Anterior cingulate cortex (tissue), 58 donors: ENCODE measurements at regions not wholly inside any gene's neighbourhood (a gene's known extent, or its start where the extent isn't known, plus 50 kb on each side); places are given as distances from the start of the nearest gene placed in this dataset.

Experiments
- DNase-seq, 58 donors: peaks; one replicate each; lab custom pipeline; 2025; lab: John Stamatoyannopoulos, UW

- DNase-seq = no peak
Measured at GRCh38 chr7:50210706-50211115, 93.8 kb upstream of the IKZF1 start.

GRCh38 chr7:50209461-50210135, 94.9 kb upstream of the IKZF1 start:
- DNase-seq = no peak

GRCh38 chr7:50208378-50208982, 96.0 kb upstream of the IKZF1 start:
- no peak for DNase-seq

GRCh38 chr7:50207686-50208255, 96.7 kb upstream of the IKZF1 start:
- no peak for DNase-seq

GRCh38 chr7:50207251-50207564, 97.3 kb upstream of the IKZF1 start:
- DNase-seq = no peak

- no peak for DNase-seq
Measured at GRCh38 chr7:50206453-50207250, 97.9 kb upstream of the IKZF1 start.

- no peak for DNase-seq
Measured at GRCh38 chr7:50205011-50205410, 99.5 kb upstream of the IKZF1 start.

- no peak for DNase-seq
Measured at GRCh38 chr7:50204581-50204980, 99.9 kb upstream of the IKZF1 start.

GRCh38 chr7:50203521-50203920, 101.0 kb upstream of the IKZF1 start:
- DNase-seq = no peak

GRCh38 chr7:50202052-50202555, 102.4 kb upstream of the IKZF1 start:
- DNase-seq = no peak

GRCh38 chr7:50199824-50200223, 104.7 kb upstream of the IKZF1 start:
- no peak for DNase-seq

GRCh38 chr7:50197549-50197948, 104.5 kb upstream of the ZPBP start:
- DNase-seq = no peak

GRCh38 chr7:50196719-50197118, 103.7 kb upstream of the ZPBP start:
- no peak for DNase-seq

- DNase-seq = peak in 8 of 58 donors; percentile 21 to 44 (median 28)
Measured at GRCh38 chr7:50190776-50191175, 97.7 kb upstream of the ZPBP start.

GRCh38 chr7:50189371-50189770, 96.3 kb upstream of the ZPBP start:
- no peak for DNase-seq

- no peak for DNase-seq
Measured at GRCh38 chr7:50185951-50186682, 93.1 kb upstream of the ZPBP start.

GRCh38 chr7:50185208-50185607, 92.2 kb upstream of the ZPBP start:
- DNase-seq = peak in 4 of 58 donors; percentile 8 to 31 (median 12)

GRCh38 chr7:50184271-50184990, 91.4 kb upstream of the ZPBP start:
- no peak for DNase-seq

GRCh38 chr7:50182759-50183158, 89.7 kb upstream of the ZPBP start:
- peak in 1 of 58 donors; percentile 4 for DNase-seq

GRCh38 chr7:50181081-50181480, 88.0 kb upstream of the ZPBP start:
- no peak for DNase-seq
